DND-41 (cell line): ENCODE measurements at regions not wholly inside any gene's neighbourhood (a gene's known extent, or its start where the extent isn't known, plus 50 kb on each side); places are given as distances from the start of the nearest gene placed in this dataset.
A peak's percentile ranks its signal among the peaks of the same experiment; 100 is the strongest.

Source experiments
- ATAC-seq: fragments of 200-7000 bp; cut with Tn5 transposase; 3 replicates; pipeline ENCODE4 v1.9.1; 2021; ENCODE audit warnings: low read depth; ENCODE audit not compliant: insufficient read depth
- DNase-seq: peaks from one replicate; pipeline ENCODE4 v3.0.0-alpha.2; 2020
- H2AFZ ChIP-seq: 2 replicates; pipeline ENCODE4 v1.6.0; 2012; ENCODE audit warnings: low read depth, low read length
- H3K27ac ChIP-seq: 2 replicates; pipeline ENCODE4 v1.5.1; 2012; ENCODE audit warnings: low read length, inconsistent platforms
- H3K27me3 ChIP-seq: fragments of 200-600 bp; sonication (generic); 2 replicates; pipeline ENCODE4 v1.6.0; 2012; ENCODE audit warnings: low read length, mild to moderate bottlenecking, inconsistent platforms; ENCODE audit not compliant: insufficient read depth, poor library complexity
- H3K36me3 ChIP-seq: 2 replicates; pipeline ENCODE4 v1.5.1; 2012; ENCODE audit warnings: low read length, inconsistent platforms; ENCODE audit not compliant: insufficient read depth
- H3K4me1 ChIP-seq: 2 replicates; pipeline ENCODE4 v1.5.1; 2012; ENCODE audit warnings: mild to moderate bottlenecking, low read length; ENCODE audit not compliant: insufficient read depth
- H3K4me2 ChIP-seq: 2 replicates; pipeline ENCODE4 v1.6.0; 2012; ENCODE audit warnings: mild to moderate bottlenecking, moderate library complexity, low read length, inconsistent platforms; ENCODE audit not compliant: insufficient read depth
- H3K4me3 ChIP-seq, 2 experiments: fragments of 200-600 bp in 1 of 2; shearing (Covaris generic) in 1 of 2; 2 replicates each; pipeline ENCODE4 v1.5.1; 2012 to 2016; ENCODE audit warnings: inconsistent platforms in 2 of 2, low read length in 2 of 2, mild to moderate bottlenecking in 2 of 2, low read depth in 1 of 2, moderate library complexity in 1 of 2
- H3K79me2 ChIP-seq: 2 replicates; pipeline ENCODE4 v1.6.0; 2012; ENCODE audit warnings: low read length, inconsistent platforms; ENCODE audit not compliant: insufficient read depth
- H3K9ac ChIP-seq: 2 replicates; pipeline ENCODE4 v1.6.0; 2012; ENCODE audit warnings: low read depth, mild to moderate bottlenecking, inconsistent platforms, low read length, moderate library complexity
- H3K9me3 ChIP-seq: 2 replicates; pipeline ENCODE4 v1.5.1; 2012; ENCODE audit warnings: low read length, moderate library complexity, mild to moderate bottlenecking, inconsistent platforms; ENCODE audit not compliant: insufficient read depth, severe bottlenecking
- H4K20me1 ChIP-seq: 2 replicates; pipeline ENCODE4 v1.6.0; 2012; ENCODE audit warnings: low read length; ENCODE audit not compliant: insufficient read depth
- EZH2 ChIP-seq: IDR thresholded peaks from 3 replicates; pipeline ENCODE4 v1.6.1; 2012; ENCODE audit warnings: borderline replicate concordance, low read depth, mild to moderate bottlenecking, moderate library complexity, low read length, inconsistent platforms; ENCODE audit not compliant: severe bottlenecking
- TF ChIP-seq, protein P1 (sequence below): IDR thresholded peaks from 2 replicates; pipeline ENCODE4 v1.5.1; 2012; ENCODE audit warnings: borderline replicate concordance, low read length, moderate library complexity, mild to moderate bottlenecking; ENCODE audit not compliant: poor library complexity, severe bottlenecking; ENCODE audit errors: extremely low read depth

DNA sequence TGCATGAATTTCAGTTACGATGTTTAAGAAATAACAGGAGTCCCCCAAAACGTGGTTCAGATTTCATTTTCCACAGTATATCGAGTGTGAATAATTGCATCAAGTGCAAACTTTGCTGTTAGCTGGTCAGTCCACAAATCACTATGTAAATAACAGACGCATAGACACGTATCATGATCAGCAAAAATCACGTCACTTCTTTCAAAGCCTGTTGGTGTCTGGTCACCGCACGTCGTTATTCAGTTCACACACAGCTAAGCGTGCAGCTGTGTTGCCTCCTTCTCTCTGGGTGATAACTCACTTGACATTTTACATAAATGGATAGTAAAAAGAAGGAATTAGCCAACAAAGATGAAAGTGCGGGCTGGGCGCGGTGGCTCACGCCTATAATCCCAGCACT, 126.8 kb upstream of the MED13L start:
- no peaks in the 10 kb centered on the region for H3K36me3 ChIP-seq
- peaks cover 5% of the 10 kb centered on the region for H3K9me3 ChIP-seq
- no peaks in the 10 kb centered on the region for H3K4me1 ChIP-seq
- H2AFZ ChIP-seq, result no peak overlapping the region
- DNase-seq (no peak), ATAC-seq (no peak)
- no peak overlapping the region for H3K27ac ChIP-seq
- H3K9ac ChIP-seq, result no peak overlapping the region
- TF ChIP-seq, protein P1, sequence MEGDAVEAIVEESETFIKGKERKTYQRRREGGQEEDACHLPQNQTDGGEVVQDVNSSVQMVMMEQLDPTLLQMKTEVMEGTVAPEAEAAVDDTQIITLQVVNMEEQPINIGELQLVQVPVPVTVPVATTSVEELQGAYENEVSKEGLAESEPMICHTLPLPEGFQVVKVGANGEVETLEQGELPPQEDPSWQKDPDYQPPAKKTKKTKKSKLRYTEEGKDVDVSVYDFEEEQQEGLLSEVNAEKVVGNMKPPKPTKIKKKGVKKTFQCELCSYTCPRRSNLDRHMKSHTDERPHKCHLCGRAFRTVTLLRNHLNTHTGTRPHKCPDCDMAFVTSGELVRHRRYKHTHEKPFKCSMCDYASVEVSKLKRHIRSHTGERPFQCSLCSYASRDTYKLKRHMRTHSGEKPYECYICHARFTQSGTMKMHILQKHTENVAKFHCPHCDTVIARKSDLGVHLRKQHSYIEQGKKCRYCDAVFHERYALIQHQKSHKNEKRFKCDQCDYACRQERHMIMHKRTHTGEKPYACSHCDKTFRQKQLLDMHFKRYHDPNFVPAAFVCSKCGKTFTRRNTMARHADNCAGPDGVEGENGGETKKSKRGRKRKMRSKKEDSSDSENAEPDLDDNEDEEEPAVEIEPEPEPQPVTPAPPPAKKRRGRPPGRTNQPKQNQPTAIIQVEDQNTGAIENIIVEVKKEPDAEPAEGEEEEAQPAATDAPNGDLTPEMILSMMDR, result no peak
- TF ChIP-seq EZH2, result no peak
- no peaks in the 10 kb centered on the region for H3K27me3 ChIP-seq
- no peak overlapping the region for H3K4me3 ChIP-seq
- no peaks in the 10 kb centered on the region for H3K79me2 ChIP-seq
- no peak overlapping the region for H3K4me2 ChIP-seq
- no peaks in the 10 kb centered on the region for H4K20me1 ChIP-seq

- Histone ChIP-seq H3K4me1 (no peaks in the 10 kb centered on the region), H3K9me3 (no peaks in the 10 kb centered on the region), H2AFZ (no peak overlapping the region), H3K9ac (no peak overlapping the region), H3K36me3 (no peaks in the 10 kb centered on the region), H3K79me2 (no peaks in the 10 kb centered on the region), H3K27ac (no peak overlapping the region), H4K20me1 (no peaks in the 10 kb centered on the region), H3K4me2 (no peak overlapping the region), H3K4me3 (no peak overlapping the region), H3K27me3 (no peaks in the 10 kb centered on the region)
- ATAC-seq, result no peak
- no peak for DNase-seq
- TF ChIP-seq, protein P1, result no peak
- no peak for TF ChIP-seq EZH2
Measured at GRCh38 chr12:116404913-116405611, 127.6 kb upstream of the MED13L start.

GRCh38 chr12:116406529-116406928, 129.0 kb upstream of the MED13L start:
- TF ChIP-seq, protein P1, result no peak
- no peak for TF ChIP-seq EZH2
- DNase-seq (peak; percentile 21), ATAC-seq (peak; percentile 45; the same call in 1 of the 3 replicates)
- Histone ChIP-seq H3K9me3 (no peaks in the 10 kb centered on the region), H2AFZ (no peak overlapping the region), H3K27ac (no peak overlapping the region), H3K9ac (no peak overlapping the region), H3K4me2 (no peak overlapping the region), H3K79me2 (no peaks in the 10 kb centered on the region), H3K27me3 (no peaks in the 10 kb centered on the region), H3K36me3 (no peaks in the 10 kb centered on the region), H4K20me1 (no peaks in the 10 kb centered on the region), H3K4me1 (no peaks in the 10 kb centered on the region), H3K4me3 (no peak overlapping the region)
